HG02852 (cell line): ENCODE measurements at regions not wholly inside any gene's neighbourhood (a gene's known extent, or its start where the extent isn't known, plus 50 kb on each side); places are given as distances from the start of the nearest gene placed in this dataset.
A peak's percentile ranks its signal among the peaks of the same experiment; 100 is the strongest.
"Not testable (repeated sequence)": the region's sequence is repeated elsewhere in the genome, so short reads cannot be mapped to it uniquely, and the experiment has no call there.

ENCODE experiments used
- ATAC-seq: cut with Tn5 transposase; IDR thresholded peaks from one replicate; pipeline ENCODE4 v1.9.1; 2021; ENCODE audit warnings: mild to moderate bottlenecking, moderate library complexity; ENCODE audit not compliant: unreplicated experiment

DNA sequence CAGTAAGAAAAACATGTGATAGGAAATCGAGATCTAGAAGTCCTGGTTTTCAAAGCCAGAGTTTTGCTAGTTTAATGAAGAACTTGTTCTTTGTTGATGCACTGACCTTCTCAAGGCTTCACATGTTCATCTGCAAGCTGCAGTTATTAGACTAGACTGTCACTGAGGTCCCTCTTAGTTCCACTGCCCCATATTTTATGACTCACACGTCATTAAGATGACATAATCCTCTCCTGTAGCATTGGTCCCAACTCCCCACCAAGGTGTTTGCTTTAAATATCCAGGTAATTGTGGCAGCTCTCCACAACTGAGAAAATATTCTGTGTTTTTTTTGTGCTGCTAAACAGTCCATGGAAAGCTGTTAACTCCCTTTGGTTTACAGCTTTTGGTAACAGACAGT is 149.7 kb downstream of the MREG start:
- no peak for ATAC-seq

DNA sequence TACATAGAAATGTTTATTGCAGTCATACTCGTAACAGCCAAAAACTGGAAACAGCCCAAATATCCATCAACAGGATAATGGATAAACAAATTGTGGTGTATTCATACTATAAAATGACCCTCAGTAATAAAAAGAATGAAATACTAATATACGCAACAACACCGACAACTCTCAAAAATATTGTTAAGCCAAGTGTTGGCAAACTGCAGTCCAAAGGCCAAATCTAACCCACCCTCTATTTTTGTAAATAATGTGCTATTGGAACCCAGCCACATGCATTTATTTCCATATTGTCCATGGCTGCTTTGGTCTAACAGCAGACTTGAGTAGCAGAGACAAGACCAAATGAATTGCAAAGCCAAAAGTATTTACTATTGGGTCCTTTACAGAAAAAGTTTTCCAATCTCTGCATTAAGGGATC is 151.0 kb downstream of the MREG start:
- no peak for ATAC-seq

DNA sequence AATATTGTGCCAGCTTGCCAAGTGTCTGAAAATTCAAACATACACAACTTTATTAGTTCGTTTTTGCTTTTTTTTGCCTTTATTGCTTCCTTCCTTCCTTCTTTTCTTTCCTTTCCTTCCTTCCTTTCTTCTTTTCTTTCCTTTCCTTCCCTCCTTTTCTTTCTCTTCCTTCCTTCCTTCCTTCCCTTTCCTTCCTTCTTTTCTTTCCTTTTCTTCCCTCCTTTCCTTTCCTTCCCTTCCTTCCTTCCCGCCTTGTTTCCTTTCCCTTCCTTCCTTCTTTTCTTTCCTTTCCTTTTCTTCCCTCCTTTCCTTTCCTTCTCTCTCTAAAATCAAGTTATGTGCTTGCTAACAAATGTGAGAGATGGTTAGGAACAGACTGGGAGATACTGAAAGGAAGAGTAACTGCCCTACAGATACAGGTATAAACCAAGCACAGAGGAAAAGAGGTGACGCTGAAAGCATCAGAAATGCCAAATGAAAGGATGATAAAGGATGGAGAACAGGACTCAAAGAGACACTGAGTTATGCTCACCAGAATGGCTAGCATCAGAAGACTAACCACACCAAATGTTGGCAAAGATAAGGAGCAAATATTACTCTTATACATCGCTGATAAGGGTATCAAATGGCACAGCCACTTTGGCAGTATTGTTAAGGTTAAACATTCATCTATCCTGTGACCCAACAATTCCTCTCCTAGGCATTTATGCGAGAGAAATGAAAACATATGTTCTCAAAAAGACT is 151.6 kb downstream of the MREG start:
- no peak for ATAC-seq

DNA sequence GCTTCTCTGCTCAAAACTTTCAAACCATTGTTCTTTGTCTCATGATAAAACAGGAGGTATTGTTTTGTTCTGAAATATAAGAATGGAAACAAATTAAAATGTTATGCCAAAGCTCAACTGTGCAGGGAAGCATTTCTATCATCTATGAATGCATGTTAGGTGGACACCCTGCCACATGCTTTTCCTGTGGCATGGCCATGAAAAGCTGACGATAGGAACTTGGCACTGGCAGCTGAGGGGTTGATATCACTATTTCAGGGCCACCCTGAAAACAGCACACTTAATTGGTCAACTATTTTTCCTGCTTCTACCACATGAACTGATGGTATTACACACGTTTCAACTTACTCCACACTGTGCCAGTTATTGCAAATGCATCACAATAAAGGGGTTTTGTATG is 157.3 kb downstream of the MREG start:
- ATAC-seq, result no peak

DNA sequence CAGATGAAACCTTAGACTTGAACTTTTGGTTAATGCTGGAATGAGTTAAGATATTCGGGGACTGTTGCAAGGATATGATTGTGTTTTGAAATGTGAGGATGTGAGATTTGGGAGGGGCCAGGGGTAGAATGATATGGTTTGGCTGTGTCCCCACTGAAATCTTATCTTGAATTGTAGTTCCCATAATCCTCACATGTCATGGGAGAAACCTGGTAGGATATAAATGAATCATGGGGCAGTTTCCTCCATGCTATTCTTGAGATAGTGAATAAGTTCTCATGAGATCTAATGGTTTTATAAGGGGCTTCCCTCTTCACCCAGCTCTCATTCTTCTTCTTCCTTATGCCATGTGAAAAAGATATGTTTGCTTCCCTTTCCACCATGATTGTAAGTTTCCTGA is 158.0 kb downstream of the MREG start:
- not testable (repeated sequence) for ATAC-seq

DNA sequence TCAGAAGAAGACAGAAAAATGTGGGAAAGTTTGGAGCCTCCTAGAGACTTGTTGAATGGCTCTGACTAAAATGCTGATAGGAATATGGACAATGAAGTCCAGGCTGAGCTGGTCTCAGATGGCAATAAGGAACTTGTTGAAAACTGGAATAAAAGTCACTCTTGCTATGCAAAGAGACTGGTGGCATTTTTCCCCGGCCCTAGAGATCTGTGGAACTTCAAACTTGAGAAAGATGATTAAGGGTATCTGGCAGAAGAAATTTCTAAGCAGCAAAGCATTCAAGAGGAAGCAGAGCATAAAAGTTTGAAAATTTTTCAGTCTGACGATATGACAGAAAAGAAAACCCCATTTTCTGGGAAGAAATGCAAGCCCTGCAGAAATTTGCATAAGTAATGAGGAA is 159.3 kb downstream of the MREG start:
- ATAC-seq, result no peak

DNA sequence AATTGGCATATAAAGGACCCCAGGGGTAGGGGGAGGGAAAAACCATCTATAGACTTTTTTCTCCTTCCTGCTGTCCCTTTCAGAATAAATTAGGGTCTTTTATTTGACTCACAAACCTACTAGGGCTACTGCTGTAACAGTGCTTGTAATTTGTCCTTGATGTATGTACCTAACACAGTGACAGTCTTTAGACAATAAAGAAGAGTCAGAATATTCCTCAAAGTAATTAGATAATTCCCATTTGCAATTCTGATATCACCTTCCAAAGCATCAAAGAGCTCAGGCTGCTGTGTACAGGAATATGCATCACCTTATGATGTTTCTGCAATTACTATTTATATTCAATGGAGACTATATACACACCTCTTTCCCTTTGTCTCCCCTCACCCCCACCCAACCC is 161.7 kb downstream of the MREG start:
- ATAC-seq, result no peak

DNA sequence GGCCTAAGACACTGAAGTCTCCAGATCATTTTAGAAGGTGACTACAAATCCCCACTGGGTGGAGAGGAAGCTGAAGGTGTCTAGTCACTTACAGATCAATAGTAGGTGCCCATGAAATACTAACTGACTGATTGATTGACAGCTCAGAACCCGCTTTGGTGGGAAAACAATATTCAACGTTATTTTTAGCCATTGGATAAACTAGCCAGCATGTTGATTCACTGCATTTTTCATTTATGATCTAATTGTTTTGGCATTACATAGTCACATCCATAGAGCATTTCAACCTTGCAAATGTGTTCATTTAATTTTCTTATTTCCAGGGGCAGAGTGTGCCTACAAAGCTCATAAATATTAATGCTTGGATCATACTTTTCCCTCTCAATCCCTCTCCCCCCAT is 162.3 kb downstream of the MREG start:
- ATAC-seq, result no peak

DNA sequence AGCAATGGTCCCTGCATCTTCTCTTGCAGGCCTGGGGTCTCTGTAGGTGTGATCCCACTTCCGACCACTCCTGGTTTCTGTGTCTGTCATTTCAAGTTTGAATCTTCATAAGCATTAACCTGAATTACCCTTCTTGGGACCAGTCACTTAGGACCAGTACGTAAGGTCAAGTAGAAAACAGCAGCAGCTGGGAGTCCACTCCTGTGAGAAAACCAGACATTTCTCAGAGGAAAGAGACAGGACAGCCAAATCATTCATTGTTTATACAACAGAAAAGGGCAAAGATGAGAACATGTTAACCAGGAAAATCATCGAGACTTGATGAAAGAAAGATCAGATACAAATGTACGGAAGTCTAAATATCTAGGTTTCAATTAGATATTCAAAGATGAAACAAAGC is 163.0 kb downstream of the MREG start:
- ATAC-seq, result no peak

DNA sequence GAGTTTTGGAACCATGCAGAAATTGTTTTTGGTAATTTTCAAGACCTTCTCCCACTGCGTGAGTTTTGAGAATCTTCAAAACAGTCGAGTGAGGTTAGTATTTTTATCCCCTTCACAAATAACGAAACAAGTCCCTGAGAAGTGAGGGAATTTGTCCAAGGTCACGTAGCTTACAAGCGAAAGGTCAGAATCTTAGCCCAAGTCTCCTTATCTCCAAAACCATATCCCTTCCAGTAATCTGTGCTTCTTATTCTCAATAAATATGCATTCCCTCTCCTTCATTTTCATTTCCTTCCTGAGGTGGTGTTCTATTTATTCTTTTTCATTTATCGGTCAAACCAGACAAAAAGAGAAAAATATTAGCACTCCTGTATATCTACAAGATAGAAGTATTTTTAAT is 163.6 kb downstream of the MREG start:
- ATAC-seq, result no peak

DNA sequence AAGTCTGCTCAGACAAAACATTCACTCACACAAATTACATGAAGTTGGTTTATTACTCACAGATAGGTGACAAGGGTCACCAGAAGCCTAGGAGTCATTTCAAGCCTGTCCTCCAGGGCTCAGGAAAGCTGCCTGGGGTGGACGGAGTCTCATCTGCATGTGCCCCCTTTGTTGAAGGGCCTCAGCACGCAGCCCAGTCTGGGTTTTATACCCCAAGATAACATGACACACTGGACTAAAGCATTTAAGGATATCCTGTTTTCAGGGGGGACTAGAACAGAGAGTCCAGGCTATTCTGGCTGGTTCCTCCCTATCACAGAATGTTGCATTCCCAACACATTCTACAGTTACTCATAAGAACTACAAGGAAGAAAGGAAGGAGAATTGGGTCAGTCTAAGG is 164.7 kb downstream of the MREG start:
- no peak for ATAC-seq

DNA sequence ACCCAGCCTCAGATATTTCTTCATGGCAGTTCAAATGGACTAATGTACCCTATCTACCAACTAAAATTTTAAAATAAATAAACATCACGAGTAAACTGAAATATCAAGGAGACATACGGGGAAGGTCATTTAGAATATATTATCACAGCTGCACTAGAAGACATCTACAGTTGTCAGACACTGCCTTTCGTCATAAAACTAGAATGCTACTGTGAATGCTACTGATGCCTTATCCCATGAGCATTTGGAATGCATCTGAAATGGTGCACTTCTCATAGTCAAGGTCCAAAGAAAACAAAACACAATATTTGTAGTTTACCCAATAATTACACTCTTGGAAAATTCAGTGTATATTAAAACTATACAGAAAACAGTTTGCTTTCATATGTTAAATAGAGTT is 165.2 kb downstream of the MREG start:
- no peak for ATAC-seq

DNA sequence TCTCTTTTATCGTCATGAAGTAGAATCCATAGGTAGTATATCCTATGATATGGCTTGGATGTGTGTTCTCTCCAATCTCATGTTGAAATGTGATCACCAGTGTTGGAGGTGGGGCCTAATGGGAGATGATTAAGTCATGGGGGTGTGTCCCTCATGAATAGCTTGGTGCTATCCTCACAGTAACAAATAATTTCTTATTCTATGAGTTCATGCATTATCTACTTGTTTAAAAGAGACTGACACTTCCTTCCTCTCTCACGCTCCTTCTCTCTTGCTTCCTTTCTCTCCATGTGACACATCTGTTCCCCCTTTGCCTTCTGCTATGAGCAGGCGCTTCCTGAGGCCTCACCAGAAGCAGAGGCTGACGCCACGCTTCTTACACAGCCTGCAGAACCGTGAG is 165.6 kb downstream of the MREG start:
- ATAC-seq, result no peak

DNA sequence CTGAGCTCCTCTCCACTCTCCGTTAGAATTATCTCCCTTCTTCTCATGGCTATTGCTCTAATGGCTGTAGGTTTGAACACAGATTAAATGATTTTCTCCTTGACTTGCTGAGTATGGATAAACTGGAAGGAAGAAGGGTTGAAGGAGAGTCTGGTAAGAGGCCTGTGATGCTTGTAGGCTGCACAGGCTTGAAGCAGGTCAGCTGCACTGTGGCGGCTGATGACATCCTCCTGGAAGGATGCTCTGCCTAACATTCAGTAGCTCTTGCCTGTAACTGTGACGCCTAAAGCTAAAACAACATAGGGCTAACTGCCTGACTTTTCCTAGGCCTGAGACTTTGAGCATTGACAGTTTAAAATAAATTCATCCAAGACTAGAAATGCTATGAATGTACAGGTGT is 166.3 kb downstream of the MREG start:
- ATAC-seq, result no peak

DNA sequence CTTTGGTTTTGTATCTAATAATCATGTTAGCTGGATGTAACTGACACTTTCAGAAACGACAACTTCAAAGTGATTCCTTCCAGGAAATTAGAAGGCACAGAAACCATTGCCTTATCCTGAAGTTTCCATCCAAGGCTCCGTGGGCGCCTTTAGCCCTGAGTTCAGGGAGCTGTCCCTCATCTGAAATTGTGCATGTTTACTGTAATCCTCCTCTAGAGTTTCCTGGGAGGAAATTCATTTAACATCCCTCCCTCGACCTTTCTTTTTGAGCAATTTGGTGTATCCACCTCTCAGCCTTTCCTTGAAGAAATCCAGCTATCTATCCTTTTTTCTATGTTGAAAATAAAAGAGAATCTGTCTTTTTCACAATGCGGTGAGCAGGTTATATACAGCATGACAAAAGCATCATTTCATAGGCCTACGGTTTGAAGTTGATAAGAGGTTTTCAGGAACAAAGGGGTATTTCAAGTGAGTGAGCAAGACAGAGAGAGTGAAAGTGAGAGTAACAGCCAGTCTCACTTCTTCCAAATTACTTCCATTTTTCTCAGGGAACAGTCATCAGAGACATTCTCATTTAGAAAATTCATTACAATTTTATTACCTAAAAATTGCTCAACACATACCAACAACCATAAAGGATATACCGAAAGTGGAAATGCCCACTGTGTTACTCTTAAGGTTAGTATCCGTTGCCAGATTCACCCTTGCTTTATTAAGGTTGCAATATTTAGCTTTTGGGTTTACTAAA is 167.3 kb downstream of the MREG start:
- ATAC-seq, result peak; percentile 81

DNA sequence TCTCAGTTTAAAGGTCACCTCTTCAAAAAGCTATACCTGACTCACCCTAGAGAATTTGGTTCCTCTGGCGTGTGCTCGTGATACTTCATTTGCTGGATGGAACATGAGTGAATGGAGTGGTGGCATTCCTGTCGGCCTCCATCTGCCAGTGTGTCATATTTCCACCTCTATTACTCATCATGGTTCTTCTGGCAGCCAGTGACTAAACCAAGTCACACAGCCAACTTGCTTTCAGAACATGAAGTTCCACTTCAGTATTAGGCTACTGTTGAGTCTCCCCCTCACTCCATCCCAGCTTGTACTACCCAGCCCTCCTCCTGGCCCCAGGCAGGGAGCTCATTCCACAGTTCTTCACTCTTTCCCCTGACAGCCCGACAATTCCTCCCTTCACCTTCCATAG is 169.8 kb downstream of the MREG start:
- ATAC-seq, result no peak

DNA sequence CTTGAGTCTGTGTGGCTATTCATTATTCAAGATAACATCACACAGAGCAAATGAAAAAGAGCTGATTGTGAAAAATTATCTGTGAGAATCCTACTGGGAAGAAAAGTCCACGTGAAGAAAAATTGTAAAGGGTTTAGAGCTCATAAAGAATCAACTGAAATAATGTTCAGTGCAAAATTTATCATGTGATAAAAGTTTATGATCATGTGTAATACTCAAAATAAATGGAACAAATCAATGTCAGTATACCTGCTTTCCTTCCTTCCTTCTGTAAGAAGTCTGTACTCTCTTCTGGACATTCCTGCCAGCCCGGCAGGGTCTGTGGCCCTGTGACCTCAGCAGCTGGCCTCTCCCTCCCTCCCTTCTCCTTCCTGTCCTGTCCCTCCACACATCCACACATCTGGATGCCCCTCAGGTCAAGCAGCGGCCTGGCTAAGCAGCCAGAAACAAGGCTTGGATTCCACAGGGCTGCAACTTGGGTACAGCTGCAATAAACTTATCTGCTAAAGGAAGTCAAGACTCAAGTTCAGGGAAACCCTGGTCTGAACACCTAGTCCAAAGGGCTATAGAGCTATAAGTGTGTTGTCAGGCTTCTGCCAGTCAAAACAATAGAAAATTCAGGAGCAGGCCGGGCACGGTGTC is 172.1 kb downstream of the MREG start:
- no peak for ATAC-seq

DNA sequence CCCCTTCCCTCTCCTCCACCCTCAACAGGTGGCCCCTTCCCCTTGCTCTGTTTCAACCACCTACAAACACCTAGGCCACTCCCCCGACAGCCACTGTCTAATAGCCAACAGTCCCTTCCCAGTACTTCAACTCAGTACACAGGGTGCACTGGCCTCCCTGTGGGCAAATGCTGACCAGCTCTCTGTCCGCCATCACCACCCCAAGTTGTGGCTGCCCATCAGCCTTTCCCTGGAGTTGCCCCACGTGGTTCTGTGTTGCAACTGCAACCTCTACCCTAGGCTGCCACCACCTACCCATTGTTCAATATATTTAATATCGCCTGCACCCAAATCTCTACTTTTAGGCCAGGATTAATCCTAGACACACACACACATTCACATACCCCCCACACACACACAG is 173.5 kb downstream of the MREG start:
- ATAC-seq, result no peak

DNA sequence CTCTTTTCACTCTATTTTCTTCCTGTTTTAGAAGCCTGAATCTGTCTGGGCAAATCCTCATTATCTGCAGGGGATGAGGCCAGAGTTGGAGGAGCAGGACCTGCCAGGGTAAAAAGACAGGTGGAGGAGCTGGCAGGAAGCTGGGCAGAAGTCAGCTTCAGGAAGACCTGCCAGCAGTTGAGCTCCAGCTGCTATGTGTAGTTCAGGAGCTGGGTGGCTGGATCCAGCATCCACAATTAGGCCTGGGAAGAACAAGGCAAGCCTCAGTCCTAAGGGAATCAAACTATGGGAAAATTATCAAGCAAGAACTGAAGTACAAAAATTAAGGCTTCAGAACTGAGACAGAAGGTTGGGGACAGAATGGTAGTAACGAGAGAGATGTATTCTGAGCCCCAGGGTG is 174.0 kb downstream of the MREG start:
- ATAC-seq, result no peak

DNA sequence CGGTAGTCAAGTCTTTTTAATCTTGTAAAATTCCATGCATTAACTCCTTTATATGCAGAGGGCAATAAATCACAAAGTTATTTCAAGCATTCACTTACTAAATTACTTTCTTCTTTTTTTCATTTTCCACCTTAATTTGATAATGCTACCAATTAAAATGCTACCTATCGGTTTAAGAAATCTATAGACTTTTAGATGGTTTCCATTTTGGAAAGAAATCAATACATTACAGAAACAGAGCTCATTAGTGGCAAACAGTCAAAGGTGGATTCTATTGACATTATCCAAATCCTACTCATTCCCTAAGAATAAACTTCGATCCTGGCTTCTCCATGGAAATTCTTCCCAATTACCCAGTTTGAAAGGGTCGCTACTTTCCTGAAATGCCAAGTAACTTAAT is 176.5 kb downstream of the MREG start:
- no peak for ATAC-seq

DNA sequence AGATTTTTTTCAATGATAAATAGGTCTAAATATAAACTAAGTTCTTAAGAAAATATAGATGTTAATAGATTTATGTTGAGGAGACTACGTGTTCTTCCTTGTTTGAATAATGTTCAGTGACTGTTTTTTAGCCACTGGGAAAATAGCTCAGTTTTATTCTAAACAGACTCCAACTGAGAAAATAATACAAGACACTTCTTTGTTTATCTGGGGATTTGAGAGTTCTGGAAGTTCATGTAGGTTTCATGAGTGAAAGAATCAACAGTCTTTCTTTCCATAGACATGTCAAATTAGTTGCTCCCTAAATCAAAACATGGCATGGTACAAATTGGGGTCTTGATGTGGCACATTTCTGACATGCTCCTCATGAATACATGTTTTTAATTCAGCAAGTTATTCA is 177.7 kb downstream of the MREG start:
- no peak for ATAC-seq

DNA sequence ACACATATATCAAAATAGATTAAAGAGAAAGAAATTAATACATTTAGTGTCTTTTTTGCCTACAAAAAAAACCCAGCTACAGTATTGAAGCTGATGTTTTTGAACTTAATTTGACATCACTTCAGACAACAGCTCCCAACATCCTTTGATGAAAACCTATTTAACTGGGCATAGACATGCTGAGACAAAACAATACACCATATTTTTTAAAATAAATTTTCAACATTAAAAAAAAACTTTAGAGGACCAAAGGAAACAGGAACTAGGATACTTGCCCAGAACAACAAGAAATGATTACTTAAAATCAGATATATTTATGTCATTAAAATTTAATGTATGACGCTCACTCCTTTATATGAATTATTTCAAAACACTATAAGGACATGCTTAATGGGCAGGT is 178.1 kb downstream of the MREG start:
- ATAC-seq, result no peak
